ENCODE measurements at regions not wholly inside any gene's neighbourhood (a gene's known extent, or its start where the extent isn't known, plus 50 kb on each side); places are given as distances from the start of the nearest gene placed in this dataset.
"Not testable (repeated sequence)": the region's sequence is repeated elsewhere in the genome, so short reads cannot be mapped to it uniquely, and the experiment has no call there.

DNA sequence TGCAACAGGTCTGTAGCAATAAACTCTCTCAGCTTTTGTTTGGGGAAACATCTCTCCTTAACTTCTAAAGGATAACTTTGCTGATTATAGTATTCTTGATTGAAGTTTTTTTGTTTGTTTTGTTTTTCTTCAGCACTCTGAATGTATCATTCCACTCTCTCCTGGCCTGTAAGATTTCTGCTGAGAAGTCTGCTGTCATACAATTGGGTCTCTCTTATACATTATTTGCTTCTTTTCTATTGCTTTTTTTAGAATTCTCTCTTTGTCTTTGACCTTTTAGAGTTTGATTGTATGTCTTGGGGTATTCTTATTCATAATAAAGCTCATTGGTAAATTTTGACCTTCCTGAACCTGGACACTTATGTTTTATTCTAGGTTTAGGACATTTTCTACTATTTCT lies 386.3 kb downstream of the MRPL39 start:
- no peak for DNase-seq

- DNase-seq: no peak
These were observed 387.1 kb downstream of the MRPL39 start for GRCh38 chr21:25220169-25220568.

- no peak for DNase-seq
These were observed 391.4 kb downstream of the MRPL39 start for GRCh38 chr21:25215698-25216384.

DNA sequence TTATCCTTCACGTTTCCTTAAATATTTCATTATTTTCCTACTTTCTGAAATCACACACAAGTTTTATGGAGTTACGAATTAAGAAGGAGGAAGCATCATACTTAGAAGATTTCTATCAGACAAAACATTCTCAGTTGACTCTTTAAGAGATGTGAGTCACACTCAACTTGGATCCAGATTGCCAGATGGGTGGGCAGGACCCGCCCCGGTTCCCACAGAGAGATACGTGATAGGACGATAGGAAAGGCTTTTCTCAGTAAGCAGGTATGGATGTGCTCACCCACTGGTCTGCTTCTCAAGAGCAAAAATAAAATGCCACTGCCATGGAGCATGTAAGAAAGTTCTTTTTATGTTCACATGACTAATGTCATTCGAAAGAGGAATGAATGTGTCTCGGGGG lies 392.6 kb downstream of the MRPL39 start:
- DNase-seq: no peak

GRCh38 chr21:25199944-25200343 lies 407.3 kb downstream of the MRPL39 start:
- no peak for DNase-seq

DNA sequence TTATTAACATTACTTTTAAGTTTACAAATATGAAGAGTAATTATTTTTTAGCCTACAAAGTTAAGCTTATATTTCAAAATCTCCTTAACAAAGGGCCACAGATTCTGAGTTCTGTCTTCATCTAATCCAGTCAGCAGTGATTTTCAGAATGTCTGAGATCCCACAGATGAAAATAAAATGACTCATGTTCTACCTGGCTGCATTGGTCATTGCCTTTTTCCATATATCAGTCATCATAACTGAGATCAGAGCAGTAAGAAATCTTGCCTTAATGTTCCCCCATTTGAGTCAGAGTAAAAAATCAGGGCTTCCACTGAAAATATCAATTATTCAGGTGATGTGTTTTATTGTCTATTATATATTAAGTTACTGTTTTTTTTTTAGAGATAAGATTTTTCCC lies 416.1 kb downstream of the MRPL39 start:
- DNase-seq: no peak

DNA sequence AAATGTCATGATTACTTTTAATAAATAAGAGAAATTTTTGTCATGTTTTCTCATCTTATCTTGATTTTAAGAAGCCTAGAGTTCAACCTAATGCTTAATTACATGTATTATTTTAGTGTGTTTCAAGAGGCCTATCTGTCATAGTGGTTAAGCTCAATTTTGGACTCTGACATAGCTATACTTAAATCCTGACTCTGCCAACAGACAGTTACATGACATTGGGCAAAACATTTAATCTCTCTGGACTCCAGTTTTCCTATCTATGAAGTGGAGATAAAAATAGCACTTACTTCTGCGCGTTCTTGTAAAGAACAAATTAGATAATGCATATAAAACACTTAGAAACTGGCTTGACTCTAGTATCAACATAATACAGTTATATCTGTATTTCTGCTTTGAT lies 417.8 kb downstream of the MRPL39 start:
- DNase-seq: no peak

GRCh38 chr21:25188677-25189079 lies 418.6 kb downstream of the MRPL39 start:
- no peak for DNase-seq

DNA sequence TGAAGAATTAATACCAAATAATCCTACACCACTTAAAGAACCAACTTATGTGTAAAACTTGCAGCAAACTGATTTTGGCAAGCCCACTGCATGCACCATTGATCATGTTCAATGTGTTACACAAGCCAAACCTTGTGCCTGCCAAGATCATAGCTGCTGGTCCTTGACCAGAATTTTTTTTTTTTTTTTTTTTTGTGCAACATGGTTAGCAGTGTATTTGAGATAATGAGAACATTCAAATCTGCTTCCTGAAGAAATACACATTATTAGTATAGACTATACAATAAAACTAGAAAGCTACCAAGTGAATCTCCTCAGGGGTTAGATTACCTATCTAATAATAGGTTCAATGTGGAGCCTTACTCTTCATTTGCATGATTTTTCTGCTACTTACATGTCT lies 421.0 kb downstream of the MRPL39 start:
- DNase-seq: no peak

DNA sequence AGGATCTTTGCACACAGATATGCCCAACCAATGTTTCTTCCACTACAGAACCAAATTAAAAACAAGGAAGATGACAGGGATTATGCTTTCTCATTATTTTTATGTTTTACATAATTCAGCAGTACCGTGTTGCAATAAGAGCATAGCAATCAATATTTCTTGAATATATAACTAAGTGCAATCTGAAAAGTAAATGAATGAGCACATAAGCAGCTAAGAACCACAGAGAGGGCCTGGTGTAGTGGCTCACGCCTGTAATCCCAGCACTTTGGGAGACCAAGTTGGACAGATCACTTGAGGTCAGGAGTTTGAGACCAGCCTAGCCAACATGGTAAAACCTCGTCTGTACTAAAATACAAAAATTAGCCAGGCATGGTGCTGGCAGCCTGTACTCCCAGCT lies 423.7 kb downstream of the MRPL39 start:
- DNase-seq: no peak

- not testable (repeated sequence) for DNase-seq
These were observed 425.6 kb downstream of the MRPL39 start for GRCh38 chr21:25181690-25182089.

DNA sequence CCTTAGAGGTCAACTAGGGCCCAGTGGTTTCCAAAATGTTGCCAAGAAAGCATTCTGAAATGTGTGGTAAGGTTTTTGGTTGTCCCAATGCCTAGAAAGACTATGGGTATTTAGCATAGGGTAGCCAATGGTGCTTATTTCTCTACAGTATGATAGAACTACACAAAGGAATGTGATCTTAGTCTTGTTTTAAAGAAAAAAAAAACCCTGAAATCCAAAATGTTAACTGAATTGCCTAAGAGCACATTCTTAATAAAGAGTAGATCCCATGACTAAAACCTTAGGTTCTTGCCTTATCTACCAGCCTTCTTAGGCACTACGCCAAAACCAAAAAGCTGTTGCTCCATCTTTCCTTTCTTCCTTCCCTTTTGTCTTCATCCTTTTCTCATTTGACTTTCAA lies 428.2 kb downstream of the MRPL39 start:
- DNase-seq: no peak

DNA sequence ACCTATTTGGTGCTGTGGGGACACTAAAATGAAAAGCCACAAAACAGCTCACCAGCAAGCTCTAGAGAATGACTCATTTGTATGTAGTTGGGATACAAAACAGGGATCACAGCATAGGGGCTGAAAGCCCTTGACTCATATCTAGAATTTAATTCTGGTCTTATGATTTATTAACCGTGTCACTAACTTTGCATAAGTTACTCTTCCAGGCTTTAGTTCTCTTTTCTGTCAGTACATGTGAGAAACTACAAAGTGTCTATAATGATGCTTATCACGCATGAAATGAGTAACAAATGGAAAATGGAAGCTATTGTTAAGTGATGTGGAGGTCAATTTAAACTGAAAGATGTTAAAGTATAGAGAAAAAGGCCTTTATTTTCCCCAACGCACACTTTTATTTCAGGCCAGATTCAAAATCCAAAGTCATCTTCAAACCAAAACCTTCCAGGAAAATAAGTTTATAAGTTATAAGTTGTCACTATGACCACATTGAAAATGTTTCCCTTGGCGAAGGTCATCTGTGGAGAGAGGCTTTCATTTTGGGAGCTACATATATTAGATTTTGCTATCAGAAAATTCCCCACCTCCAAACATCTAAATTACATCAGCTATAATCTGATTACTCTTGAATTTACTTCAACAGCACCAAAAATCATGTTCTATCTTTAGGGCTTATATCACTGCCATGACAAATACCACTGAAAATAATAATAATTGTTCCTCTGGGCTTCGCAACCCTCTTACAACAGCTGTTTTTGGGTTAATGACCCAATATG lies 430.5 kb downstream of the MRPL39 start:
- DNase-seq: no peak

DNA sequence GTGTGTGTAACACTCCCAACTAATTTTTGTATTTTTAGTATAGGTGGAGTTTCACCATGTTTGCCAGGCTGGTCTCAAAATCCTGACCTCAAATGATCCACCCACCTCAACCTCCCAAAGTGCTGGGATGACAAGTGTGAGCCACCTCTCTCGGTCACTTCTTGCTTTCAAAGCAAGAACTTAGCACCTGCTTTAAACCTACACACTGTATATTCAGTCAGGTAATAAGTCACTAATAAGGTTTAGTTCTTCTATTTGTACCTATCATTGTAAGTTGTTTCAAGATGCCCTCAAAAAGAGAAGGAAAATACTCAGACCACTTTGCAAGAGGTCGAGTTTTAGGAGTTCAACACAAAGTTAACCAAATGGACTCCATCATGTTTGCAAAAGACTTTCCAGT lies 431.3 kb downstream of the MRPL39 start:
- no peak for DNase-seq

- DNase-seq: no peak
These were observed 435.8 kb downstream of the MRPL39 start for GRCh38 chr21:25171438-25171837.

- no peak for DNase-seq
These were observed 436.6 kb downstream of the MRPL39 start for GRCh38 chr21:25170681-25171080.

DNA sequence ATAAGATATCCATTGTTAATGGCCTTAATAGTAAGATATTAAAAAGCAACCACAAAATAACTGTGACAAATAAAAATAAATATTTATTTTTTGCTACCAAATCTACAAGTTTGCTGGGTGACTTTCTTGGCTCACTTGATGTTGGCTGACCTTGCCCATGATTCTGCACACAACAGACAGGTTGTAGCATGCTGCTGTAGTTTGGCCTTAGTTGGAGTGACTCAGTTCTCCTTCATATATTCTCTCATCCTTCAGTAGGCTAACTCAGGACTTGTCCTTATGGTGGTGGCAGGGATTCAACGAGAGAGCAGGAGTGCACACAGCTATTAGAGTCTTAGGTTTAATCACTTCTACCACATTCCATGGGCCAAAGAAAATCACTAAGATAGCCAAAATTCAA lies 437.9 kb downstream of the MRPL39 start:
- DNase-seq: no peak

DNA sequence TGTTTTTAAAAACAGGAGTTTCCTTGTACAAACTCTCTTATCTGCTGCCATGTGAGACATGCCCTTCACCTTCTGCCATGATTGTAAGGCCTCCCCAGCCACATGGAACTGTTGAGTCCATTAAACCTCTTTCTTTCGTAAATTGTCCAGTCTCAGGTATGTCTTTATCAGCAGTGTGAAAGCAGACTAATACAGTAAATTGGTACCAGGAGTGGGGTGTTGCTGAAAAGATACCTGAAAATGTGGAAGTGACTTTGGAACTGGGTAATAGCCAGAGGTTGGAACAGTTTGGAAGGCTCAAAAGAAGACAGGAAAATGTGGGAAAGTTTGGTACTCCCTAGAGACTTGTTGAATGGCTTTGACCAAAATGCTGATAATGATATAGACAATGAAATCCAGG lies 440.4 kb downstream of the MRPL39 start:
- DNase-seq: not testable (repeated sequence)

DNA sequence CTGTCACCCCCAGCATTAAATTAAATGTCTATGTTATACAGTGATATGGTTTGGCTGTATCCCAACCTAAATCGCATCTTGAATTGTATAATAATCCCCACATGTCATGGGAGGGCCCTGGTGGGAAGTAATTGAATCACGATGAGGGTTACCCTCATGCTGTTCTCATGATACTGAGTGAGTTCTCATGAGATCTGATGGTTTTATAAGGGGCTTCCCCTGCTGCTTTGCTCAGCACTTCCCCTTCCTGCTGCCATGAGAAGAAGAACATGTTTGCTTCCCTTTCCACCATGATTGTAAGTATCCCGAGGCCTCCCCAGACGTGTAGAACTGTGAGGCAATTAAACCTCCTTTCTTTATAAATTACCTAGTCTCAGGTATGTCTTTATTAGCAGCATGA lies 445.7 kb downstream of the MRPL39 start:
- no peak for DNase-seq

DNA sequence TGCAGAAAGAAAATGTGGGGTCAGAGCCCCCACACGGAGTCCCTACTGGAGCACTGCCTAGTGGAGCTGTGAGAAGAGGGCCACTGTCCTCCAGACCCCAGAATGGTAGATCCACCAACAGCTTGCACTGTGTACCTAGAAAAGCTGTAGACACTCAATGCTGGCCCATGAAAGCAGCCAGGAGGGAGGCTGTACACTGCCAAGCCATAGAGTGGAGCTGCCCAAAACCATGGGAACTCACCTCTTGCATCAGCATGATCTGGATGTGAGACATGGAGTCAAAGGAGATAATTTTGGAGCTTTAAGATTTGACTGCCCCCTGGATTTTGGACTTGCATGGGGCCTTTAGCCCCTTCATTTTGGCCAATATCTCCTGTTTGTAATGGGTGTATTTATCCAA lies 452.3 kb downstream of the MRPL39 start:
- DNase-seq: not testable (repeated sequence)

GRCh38 chr21:25149022-25149421 lies 458.3 kb downstream of the MRPL39 start:
- DNase-seq: no peak

DNA sequence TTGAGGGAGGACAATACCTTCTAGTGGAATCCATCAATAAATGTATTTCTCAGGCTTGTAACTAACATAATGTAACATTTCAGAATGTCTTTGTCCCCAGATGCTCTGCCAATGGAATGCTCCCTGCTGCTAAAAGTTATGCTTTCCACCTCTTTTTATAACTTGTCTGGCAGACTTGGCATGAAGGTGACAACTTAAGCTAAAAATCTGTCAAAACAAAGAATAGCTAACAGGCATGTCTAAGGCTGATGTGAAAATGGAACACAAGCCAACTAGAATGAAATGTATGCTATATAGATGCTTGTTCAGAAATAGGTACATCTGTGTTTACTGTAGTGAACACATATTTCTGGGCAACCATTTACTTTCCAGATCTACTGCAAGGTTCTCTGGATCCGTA lies 467.9 kb downstream of the MRPL39 start:
- DNase-seq: no peak

GRCh38 chr21:25133939-25134338 lies 473.3 kb downstream of the MRPL39 start:
- DNase-seq: no peak

DNA sequence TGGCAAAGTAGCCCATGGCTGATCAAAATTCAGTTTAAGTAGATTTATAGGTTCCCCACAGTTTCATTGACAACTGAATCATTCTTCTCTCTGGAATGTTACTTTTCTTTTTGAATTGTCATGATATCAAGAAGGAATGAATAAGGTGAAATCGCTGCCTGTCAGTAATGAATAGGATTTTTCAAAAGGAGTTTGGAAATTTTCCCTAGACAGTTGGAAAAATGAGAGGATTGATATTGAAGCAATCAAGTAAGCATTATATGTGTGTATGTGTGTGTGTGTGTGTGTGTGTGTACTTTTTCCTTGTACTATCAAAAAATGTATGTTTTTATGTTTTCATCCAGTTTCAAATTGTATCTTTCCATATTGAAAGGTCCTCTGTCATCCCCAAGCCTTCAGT lies 479.5 kb downstream of the MRPL39 start:
- DNase-seq: no peak

DNA sequence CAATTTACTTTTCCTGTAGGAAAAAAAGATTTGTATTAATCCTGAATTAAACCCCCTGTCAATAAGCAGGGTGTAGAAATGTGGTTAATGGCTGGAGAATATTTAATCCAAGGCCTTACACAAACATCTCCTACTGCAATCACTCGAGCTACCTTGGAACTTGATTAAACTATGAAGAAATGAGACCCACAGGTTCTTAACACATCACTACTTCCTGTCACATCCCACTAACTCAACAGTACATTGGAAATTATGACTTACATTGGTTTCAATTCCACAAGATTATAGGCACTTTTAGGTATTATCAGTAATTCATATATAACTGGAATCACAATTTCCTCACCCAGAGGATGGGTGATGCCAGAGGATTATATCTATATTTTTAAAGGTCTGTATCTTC lies 480.3 kb downstream of the MRPL39 start:
- DNase-seq: no peak
